Osteoblast (primary cell): ENCODE measurements at regions not wholly inside any gene's neighbourhood (a gene's known extent, or its start where the extent isn't known, plus 50 kb on each side); places are given as distances from the start of the nearest gene placed in this dataset.
A peak's percentile ranks its signal among the peaks of the same experiment; 100 is the strongest.

ENCODE experiments used
- DNase-seq: peaks from one replicate; pipeline ENCODE4 v3.0.0; 2011; ENCODE audit warnings: low spot score, mixed read lengths; ENCODE audit not compliant: insufficient read length; ENCODE audit errors: missing footprints
- H2AFZ ChIP-seq: 2 replicates; pipeline ENCODE4 v1.6.0; 2011; ENCODE audit warnings: mild to moderate bottlenecking, low read length
- H3K27ac ChIP-seq: 2 replicates; pipeline ENCODE4 v1.5.1; 2011; ENCODE audit warnings: mild to moderate bottlenecking, low read depth, low read length, moderate library complexity
- H3K27me3 ChIP-seq: 2 replicates; pipeline ENCODE4 v1.6.0; 2012; ENCODE audit warnings: mild to moderate bottlenecking, control low read depth, inconsistent platforms, low read length, moderate library complexity; ENCODE audit not compliant: insufficient read depth
- H3K36me3 ChIP-seq: 2 replicates; pipeline ENCODE4 v1.5.1; 2011; ENCODE audit warnings: mild to moderate bottlenecking, low read length, control low read depth, moderate library complexity; ENCODE audit not compliant: insufficient read depth
- H3K4me1 ChIP-seq: 2 replicates; pipeline ENCODE4 v1.5.1; 2011; ENCODE audit warnings: mild to moderate bottlenecking, low read length, control low read depth, moderate library complexity; ENCODE audit not compliant: insufficient read depth
- H3K4me2 ChIP-seq: 2 replicates; pipeline ENCODE4 v1.6.0; 2011; ENCODE audit warnings: mild to moderate bottlenecking, low read length; ENCODE audit not compliant: insufficient read depth
- H3K4me3 ChIP-seq: fragments of 200-600 bp; sonication (generic); 3 replicates; pipeline ENCODE4 v1.5.1; 2012; ENCODE audit warnings: mild to moderate bottlenecking, low read length, inconsistent platforms; ENCODE audit not compliant: insufficient read depth
- H3K79me2 ChIP-seq: 2 replicates; pipeline ENCODE4 v1.6.0; 2012; ENCODE audit warnings: mild to moderate bottlenecking, low read length, control low read depth, inconsistent platforms; ENCODE audit not compliant: insufficient read depth
- H3K9me3 ChIP-seq: 2 replicates; pipeline ENCODE4 v1.5.1; 2011; ENCODE audit warnings: low read depth, low read length, control low read depth
- H4K20me1 ChIP-seq: 2 replicates; pipeline ENCODE4 v1.6.0; 2012; ENCODE audit warnings: mild to moderate bottlenecking, low read length, control low read depth; ENCODE audit not compliant: insufficient read depth
- TF ChIP-seq, protein P1 (sequence below): IDR thresholded peaks from 2 replicates; pipeline ENCODE4 v1.5.1; 2011; ENCODE audit warnings: mild to moderate bottlenecking, low read depth, low read length, moderate library complexity; ENCODE audit errors: extremely low read depth

GRCh38 chr13:109631069-109631468 is 155.3 kb downstream of the IRS2 start:
- peaks cover 2% of the 10 kb centered on the region for H3K9me3 ChIP-seq
- no peaks in the 10 kb centered on the region for H3K27me3 ChIP-seq
- no peaks in the 10 kb centered on the region for H3K36me3 ChIP-seq
- no peak overlapping the region for H3K4me3 ChIP-seq
- no peaks in the 10 kb centered on the region for H4K20me1 ChIP-seq
- no peak overlapping the region for H3K4me2 ChIP-seq
- peaks cover 11% of the 10 kb centered on the region for H3K4me1 ChIP-seq
- TF ChIP-seq, protein P1, sequence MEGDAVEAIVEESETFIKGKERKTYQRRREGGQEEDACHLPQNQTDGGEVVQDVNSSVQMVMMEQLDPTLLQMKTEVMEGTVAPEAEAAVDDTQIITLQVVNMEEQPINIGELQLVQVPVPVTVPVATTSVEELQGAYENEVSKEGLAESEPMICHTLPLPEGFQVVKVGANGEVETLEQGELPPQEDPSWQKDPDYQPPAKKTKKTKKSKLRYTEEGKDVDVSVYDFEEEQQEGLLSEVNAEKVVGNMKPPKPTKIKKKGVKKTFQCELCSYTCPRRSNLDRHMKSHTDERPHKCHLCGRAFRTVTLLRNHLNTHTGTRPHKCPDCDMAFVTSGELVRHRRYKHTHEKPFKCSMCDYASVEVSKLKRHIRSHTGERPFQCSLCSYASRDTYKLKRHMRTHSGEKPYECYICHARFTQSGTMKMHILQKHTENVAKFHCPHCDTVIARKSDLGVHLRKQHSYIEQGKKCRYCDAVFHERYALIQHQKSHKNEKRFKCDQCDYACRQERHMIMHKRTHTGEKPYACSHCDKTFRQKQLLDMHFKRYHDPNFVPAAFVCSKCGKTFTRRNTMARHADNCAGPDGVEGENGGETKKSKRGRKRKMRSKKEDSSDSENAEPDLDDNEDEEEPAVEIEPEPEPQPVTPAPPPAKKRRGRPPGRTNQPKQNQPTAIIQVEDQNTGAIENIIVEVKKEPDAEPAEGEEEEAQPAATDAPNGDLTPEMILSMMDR, result no peak
- H2AFZ ChIP-seq, result no peak overlapping the region
- no peaks in the 10 kb centered on the region for H3K79me2 ChIP-seq
- H3K27ac ChIP-seq, result no peak overlapping the region
- DNase-seq, result no peak

DNA sequence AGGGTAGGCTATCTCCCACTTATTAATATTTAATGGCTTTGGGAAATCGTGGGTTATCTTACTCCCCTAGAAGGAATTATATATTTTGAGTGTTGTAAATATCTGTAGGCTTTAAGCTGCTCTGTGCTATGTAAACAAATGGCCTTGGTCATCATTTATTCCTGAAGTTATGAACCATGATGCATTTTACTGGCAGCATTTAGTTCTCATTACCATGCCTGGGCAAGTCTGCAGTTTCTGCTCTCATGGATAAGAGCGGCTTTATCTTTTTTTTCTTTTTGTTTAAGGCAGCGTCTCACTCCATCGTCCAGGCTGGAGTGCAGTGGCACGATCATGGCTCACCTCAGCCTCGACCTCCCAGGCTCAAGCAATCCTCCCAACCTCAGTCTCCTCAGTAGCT is 156.1 kb downstream of the IRS2 start:
- H2AFZ ChIP-seq, result no peak overlapping the region
- no peaks in the 10 kb centered on the region for H3K27me3 ChIP-seq
- peaks cover 11% of the 10 kb centered on the region for H3K4me1 ChIP-seq
- DNase-seq, result no peak
- H3K79me2 ChIP-seq, result no peaks in the 10 kb centered on the region
- no peak overlapping the region for H3K4me2 ChIP-seq
- no peak overlapping the region for H3K4me3 ChIP-seq
- no peaks in the 10 kb centered on the region for H3K36me3 ChIP-seq
- H4K20me1 ChIP-seq, result no peaks in the 10 kb centered on the region
- peaks cover 2% of the 10 kb centered on the region for H3K9me3 ChIP-seq
- TF ChIP-seq, protein P1, result no peak
- no peak overlapping the region for H3K27ac ChIP-seq

DNA sequence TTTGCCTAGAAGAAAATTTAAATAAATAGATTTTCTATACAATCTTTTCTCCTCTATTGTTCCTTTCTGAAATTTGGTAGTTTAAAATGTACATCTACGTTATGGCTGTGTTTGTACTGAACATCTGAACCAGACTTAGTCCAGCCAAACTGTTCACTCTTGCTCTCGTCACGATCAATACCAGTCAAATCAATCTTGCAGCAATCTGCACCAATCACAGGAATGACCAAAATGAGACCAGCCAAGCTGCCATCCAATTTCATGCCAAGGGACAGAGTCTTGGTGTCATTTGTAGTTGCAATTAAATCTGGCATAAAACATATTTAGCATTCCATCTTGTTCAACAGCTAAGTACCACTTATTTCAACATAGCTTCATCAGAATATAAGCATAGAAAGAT is 156.6 kb downstream of the IRS2 start:
- peaks cover 11% of the 10 kb centered on the region for H3K4me1 ChIP-seq
- TF ChIP-seq, protein P1, result no peak
- no peaks in the 10 kb centered on the region for H3K9me3 ChIP-seq
- no peak overlapping the region for H3K4me3 ChIP-seq
- no peaks in the 10 kb centered on the region for H3K27me3 ChIP-seq
- H2AFZ ChIP-seq, result no peak overlapping the region
- no peaks in the 10 kb centered on the region for H3K79me2 ChIP-seq
- H3K4me2 ChIP-seq, result no peak overlapping the region
- DNase-seq, result no peak
- H4K20me1 ChIP-seq, result no peaks in the 10 kb centered on the region
- H3K27ac ChIP-seq, result no peak overlapping the region
- H3K36me3 ChIP-seq, result no peaks in the 10 kb centered on the region

DNA sequence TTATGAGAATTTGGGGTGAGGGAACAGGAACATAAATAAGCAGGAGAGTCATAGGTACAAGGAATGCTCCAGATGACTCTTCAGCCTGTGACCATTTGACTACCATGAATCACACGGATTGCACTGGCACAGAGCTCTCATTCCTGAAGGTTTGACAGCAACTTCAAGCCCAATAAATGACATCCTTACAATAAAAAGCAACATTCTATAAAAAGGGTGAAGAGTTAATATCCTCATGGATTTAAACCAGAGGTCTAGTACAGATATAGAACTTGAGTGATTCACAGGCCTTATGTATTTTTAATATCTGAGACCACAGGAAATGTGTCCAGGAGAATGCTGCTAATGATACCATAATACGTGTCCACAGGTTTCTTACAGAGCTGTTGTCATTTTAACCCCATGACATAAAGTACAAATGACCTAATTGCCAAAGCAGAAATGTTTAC is 158.1 kb downstream of the IRS2 start:
- Histone ChIP-seq H4K20me1 (no peaks in the 10 kb centered on the region), H3K4me1 (peaks cover 11% of the 10 kb centered on the region), H3K36me3 (no peaks in the 10 kb centered on the region), H2AFZ (no peak overlapping the region), H3K9me3 (no peaks in the 10 kb centered on the region), H3K27me3 (no peaks in the 10 kb centered on the region), H3K4me2 (no peak overlapping the region), H3K79me2 (no peaks in the 10 kb centered on the region), H3K27ac (peak overlapping the region; percentile 42), H3K4me3 (no peak overlapping the region)
- DNase-seq, result peak; percentile 39
- TF ChIP-seq, protein P1, result no peak
